ENCODE measurements at regions not wholly inside any gene's neighbourhood (a gene's known extent, or its start where the extent isn't known, plus 50 kb on each side); places are given as distances from the start of the nearest gene placed in this dataset.

- intact Hi-C loops (cut with micrococcal nuclease): no loop called here
- DNase-seq: no peak
- no peak overlapping the region for H3K27ac ChIP-seq (replicated peaks)
- H3K4me3 ChIP-seq: no peak overlapping the region
- TF ChIP-seq CTCF (IDR thresholded peaks at IDR 0.05; ENCODE audit: borderline replicate concordance): no peak
- H3K9me3 ChIP-seq (replicated peaks): no peaks in the 10 kb centered on the region
- no peaks in the 10 kb centered on the region for H3K36me3 ChIP-seq
- no peaks in the 10 kb centered on the region for H3K27me3 ChIP-seq (ENCODE audit: low read depth)
- H3K4me1 ChIP-seq: no peaks in the 10 kb centered on the region
These were observed 620.0 kb downstream of the PKHD1 start for GRCh38 chr6:51467231-51467952.

GRCh38 chr6:51468704-51469103 is 618.7 kb downstream of the PKHD1 start:
- no peak for DNase-seq
- TF ChIP-seq CTCF (IDR thresholded peaks at IDR 0.05; ENCODE audit: borderline replicate concordance): no peak
- Histone ChIP-seq H3K4me3 (no peak overlapping the region), H3K9me3 (replicated peaks) (no peaks in the 10 kb centered on the region), H3K36me3 (no peaks in the 10 kb centered on the region), H3K4me1 (no peaks in the 10 kb centered on the region), H3K27ac (replicated peaks) (no peak overlapping the region), H3K27me3 (ENCODE audit: low read depth) (no peaks in the 10 kb centered on the region)
- intact Hi-C loops (cut with micrococcal nuclease): no loop called here

GRCh38 chr6:51472745-51473487 is 614.5 kb downstream of the PKHD1 start:
- intact Hi-C loops (cut with micrococcal nuclease): no loop called here
- no peak for DNase-seq
- Histone ChIP-seq H3K9me3 (replicated peaks) (no peaks in the 10 kb centered on the region), H3K4me3 (no peak overlapping the region), H3K27me3 (ENCODE audit: low read depth) (no peaks in the 10 kb centered on the region), H3K36me3 (no peaks in the 10 kb centered on the region), H3K4me1 (no peaks in the 10 kb centered on the region), H3K27ac (replicated peaks) (no peak overlapping the region)
- TF ChIP-seq CTCF (IDR thresholded peaks at IDR 0.05; ENCODE audit: borderline replicate concordance): no peak

DNA sequence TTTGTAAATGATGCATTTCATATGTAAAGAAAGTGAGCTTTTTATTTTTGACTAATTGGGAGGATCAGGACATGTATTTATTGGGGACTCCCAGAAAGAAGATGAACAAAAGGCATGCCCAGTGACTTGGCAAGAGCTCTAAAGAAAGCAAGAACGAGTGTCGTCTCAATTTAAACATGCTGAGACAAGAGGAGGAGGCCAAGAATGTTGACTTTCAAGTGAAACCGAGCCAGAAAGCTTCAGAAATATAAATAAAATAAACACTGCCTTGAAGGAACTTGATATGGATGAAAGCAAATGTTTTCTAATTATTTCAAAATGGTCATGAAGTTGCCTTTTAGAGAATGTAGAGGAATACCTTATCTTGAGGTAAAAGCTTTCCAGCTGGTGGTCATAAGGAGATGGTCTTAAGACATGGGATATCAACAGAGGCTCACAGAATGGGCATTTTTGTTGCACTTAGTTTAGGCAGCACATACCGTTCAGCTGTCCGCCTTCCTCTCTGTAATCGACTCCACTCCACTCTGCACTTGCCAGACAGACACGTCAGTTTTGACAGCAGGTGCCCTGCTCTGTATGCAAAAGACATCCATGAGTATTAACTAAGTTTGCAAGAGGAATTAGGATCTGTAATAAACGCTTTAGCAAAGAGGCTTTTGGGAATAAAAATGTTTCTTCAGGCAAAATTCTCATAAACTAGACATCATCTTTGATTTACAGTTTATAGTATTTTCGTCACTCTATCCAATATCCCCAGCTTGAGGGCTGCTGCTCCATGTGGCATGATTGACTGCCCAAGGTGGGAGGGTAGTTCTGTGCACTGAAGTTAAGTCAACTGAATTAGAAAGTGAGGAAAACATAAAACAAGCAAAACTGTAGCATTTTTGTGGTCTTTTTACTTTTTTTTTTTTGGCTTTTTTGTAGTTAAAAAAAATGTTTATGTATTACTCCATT is 613.1 kb downstream of the PKHD1 start:
- H3K4me3 ChIP-seq: no peak overlapping the region
- no peaks in the 10 kb centered on the region for H3K4me1 ChIP-seq
- no peak overlapping the region for H3K27ac ChIP-seq (replicated peaks)
- H3K36me3 ChIP-seq: no peaks in the 10 kb centered on the region
- intact Hi-C loops (cut with micrococcal nuclease): no loop called here
- TF ChIP-seq CTCF (IDR thresholded peaks at IDR 0.05; ENCODE audit: borderline replicate concordance): no peak
- H3K9me3 ChIP-seq (replicated peaks): no peaks in the 10 kb centered on the region
- DNase-seq: no peak
- H3K27me3 ChIP-seq (ENCODE audit: low read depth): no peaks in the 10 kb centered on the region

DNA sequence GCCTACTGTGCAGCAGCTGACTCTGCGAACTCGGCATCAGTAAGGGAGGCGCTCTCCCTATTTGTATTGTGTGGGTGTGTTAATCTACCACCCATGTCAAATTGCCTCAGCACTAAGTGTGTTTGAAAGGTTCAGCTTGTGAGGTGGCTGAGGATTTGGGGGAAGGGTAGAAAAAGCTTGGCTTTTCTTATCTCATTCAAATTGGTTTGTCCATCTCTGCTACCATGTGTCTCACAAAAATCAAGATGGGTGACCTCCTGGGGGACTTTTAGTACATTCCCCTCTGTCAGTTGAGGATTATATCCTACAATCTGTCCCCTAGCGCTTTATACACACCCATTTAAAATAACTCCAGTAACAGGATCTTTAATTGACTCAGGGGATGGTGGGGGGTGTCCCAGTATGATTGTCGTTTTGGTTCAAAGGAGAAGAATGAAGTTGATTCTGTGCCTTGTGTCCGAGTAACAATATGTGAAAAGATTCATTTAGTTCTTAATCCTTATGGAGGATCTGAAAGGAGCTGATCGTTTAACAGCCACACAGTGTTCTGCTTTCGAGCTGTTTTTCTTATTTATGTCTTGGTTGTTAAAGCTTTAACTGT is 609.6 kb downstream of the PKHD1 start:
- Histone ChIP-seq H3K4me3 (no peak overlapping the region), H3K9me3 (replicated peaks) (peaks cover 14% of the 10 kb centered on the region), H3K27ac (replicated peaks) (no peak overlapping the region), H3K4me1 (no peaks in the 10 kb centered on the region), H3K27me3 (ENCODE audit: low read depth) (no peaks in the 10 kb centered on the region), H3K36me3 (no peaks in the 10 kb centered on the region)
- no peak for DNase-seq
- intact Hi-C loops (cut with micrococcal nuclease): no loop called here
- TF ChIP-seq CTCF (IDR thresholded peaks at IDR 0.05; ENCODE audit: borderline replicate concordance): no peak
